Stomach (tissue), 4 donors: ENCODE measurements at regions not wholly inside any gene's neighbourhood (a gene's known extent, or its start where the extent isn't known, plus 50 kb on each side); places are given as distances from the start of the nearest gene placed in this dataset.

Experiments used
- POLR2A ChIP-seq, 4 donors: fragments of 450-650 bp; IDR thresholded peaks; one replicate each; pipeline ENCODE4 v1.6.1; 2016; ENCODE audit warnings: antibody characterized with exemption in 4 of 4, control low read depth in 2 of 4, mild to moderate bottlenecking in 1 of 4, moderate library complexity in 1 of 4
- TF ChIP-seq, protein P1 (sequence below), 7 experiments: fragments of 450-650 bp in 4 of 7; fragments of 200-600 bp in 3 of 7; sonication (generic) in 3 of 7; IDR thresholded peaks; one replicate each; pipeline ENCODE4 v1.5.1; 2016 to 2019; ENCODE audit warnings: antibody characterized with exemption in 7 of 7, control low read depth in 2 of 7, mild to moderate bottlenecking in 1 of 7

DNA sequence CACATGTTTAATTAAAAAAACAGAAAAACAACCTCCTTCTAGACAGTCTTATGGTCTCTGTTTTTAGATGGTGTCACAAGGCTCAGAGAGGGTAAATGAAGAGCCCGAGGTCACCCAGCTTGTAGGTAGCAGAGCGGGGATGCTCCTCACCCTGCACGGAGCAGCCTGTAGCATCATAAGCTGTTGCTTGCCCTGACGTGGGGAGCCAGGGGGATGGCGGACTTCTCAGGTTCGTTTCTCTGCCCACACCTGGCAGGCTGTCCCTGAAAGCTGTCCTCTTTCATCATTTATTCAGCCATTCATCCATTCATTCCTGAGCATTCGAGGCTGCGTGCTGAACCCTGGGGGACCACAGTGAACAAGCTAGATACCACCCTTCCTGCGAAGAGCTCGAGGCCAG, 75.7 kb upstream of the KSR1 start:
- TF ChIP-seq, protein P1, sequence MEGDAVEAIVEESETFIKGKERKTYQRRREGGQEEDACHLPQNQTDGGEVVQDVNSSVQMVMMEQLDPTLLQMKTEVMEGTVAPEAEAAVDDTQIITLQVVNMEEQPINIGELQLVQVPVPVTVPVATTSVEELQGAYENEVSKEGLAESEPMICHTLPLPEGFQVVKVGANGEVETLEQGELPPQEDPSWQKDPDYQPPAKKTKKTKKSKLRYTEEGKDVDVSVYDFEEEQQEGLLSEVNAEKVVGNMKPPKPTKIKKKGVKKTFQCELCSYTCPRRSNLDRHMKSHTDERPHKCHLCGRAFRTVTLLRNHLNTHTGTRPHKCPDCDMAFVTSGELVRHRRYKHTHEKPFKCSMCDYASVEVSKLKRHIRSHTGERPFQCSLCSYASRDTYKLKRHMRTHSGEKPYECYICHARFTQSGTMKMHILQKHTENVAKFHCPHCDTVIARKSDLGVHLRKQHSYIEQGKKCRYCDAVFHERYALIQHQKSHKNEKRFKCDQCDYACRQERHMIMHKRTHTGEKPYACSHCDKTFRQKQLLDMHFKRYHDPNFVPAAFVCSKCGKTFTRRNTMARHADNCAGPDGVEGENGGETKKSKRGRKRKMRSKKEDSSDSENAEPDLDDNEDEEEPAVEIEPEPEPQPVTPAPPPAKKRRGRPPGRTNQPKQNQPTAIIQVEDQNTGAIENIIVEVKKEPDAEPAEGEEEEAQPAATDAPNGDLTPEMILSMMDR (IDR thresholded peaks at IDR 0.05), result no peak
- no peak for TF ChIP-seq POLR2A (IDR thresholded peaks at IDR 0.05)
